ENCODE measurements at regions not wholly inside any gene's neighbourhood (a gene's known extent, or its start where the extent isn't known, plus 50 kb on each side); places are given as distances from the start of the nearest gene placed in this dataset.

- no peak for DNase-seq (ENCODE audit: low spot score)
- ATAC-seq = no peak
- ChIA-PET CTCF (no interaction called here), POLR2A (no interaction called here)
- no peak overlapping the region for H3K27ac Mint-ChIP-seq
- TF ChIP-seq GTF2I (CRISPR knock-in tag; conservative IDR thresholded peaks at IDR 0.05) = no peak
- no peak for TF ChIP-seq ZBTB43 (CRISPR knock-in tag; IDR thresholded peaks at IDR 0.05)
- no peak for TF ChIP-seq USF1 (CRISPR knock-in tag; IDR thresholded peaks at IDR 0.05)
- no peak for TF ChIP-seq PRRX2 (CRISPR knock-in tag; IDR thresholded peaks at IDR 0.05)
- TF ChIP-seq ZBTB21 (CRISPR knock-in tag; IDR thresholded peaks at IDR 0.05; ENCODE audit: borderline replicate concordance) = no peak
- TF ChIP-seq IRF2 (CRISPR knock-in tag; IDR thresholded peaks at IDR 0.05; ENCODE audit: borderline replicate concordance, low read depth) = no peak
- TF ChIP-seq CREB1 (CRISPR knock-in tag; IDR thresholded peaks at IDR 0.05) = no peak
- TF ChIP-seq MLX (CRISPR knock-in tag; IDR thresholded peaks at IDR 0.05) = no peak
- TF ChIP-seq HMGXB4 (CRISPR knock-in tag; IDR thresholded peaks at IDR 0.05) = no peak
- no peak for TF ChIP-seq ZNF423 (CRISPR knock-in tag; IDR thresholded peaks at IDR 0.05)
- TF ChIP-seq NR2C2 (CRISPR knock-in tag; IDR thresholded peaks at IDR 0.05) = no peak
- TF ChIP-seq CTCF (IDR thresholded peaks at IDR 0.05) = no peak
- TF ChIP-seq GRHL2 (CRISPR knock-in tag; IDR thresholded peaks at IDR 0.05; ENCODE audit: insufficient replicate concordance, severe bottlenecking) = no peak
- TF ChIP-seq ZNF396 (CRISPR knock-in tag; IDR thresholded peaks at IDR 0.05; ENCODE audit: borderline replicate concordance) = no peak
- H3K4me1 Mint-ChIP-seq = peaks cover 26% of the 10 kb centered on the region
- no peaks in the 10 kb centered on the region for H3K27me3 Mint-ChIP-seq (ENCODE audit: low read depth)
- H3K4me3 Mint-ChIP-seq = no peak overlapping the region
- H3K36me3 Mint-ChIP-seq = no peaks in the 10 kb centered on the region
- peaks cover 10% of the 10 kb centered on the region; the same call in 1 of the 2 replicates for H3K9me3 Mint-ChIP-seq
Measured at GRCh38 chr3:153702106-153702505, 419.1 kb upstream of the ARHGEF26 start.

- no peak overlapping the region for H3K27ac Mint-ChIP-seq
- H3K36me3 Mint-ChIP-seq = no peaks in the 10 kb centered on the region
- no peaks in the 10 kb centered on the region for H3K27me3 Mint-ChIP-seq (ENCODE audit: low read depth)
- H3K4me1 Mint-ChIP-seq = peaks cover 28% of the 10 kb centered on the region
- H3K4me3 Mint-ChIP-seq = no peak overlapping the region
- DNase-seq (ENCODE audit: low spot score) (no peak), ATAC-seq (no peak)
- H3K9me3 Mint-ChIP-seq = peaks cover 10% of the 10 kb centered on the region; the same call in 1 of the 2 replicates
- TF ChIP-seq HMGA2 (CRISPR knock-in tag; IDR thresholded peaks at IDR 0.05) (no peak), RORB (CRISPR knock-in tag; IDR thresholded peaks at IDR 0.05) (no peak), PREB (CRISPR knock-in tag; IDR thresholded peaks at IDR 0.05; ENCODE audit: borderline replicate concordance) (no peak), RELA (CRISPR knock-in tag; IDR thresholded peaks at IDR 0.05; ENCODE audit: borderline replicate concordance) (no peak), ZNF281 (CRISPR knock-in tag; IDR thresholded peaks at IDR 0.05) (no peak)
- CTCF ChIA-PET = no interaction called here
- POLR2A ChIA-PET = no interaction called here
Measured at GRCh38 chr3:153704115-153704514, 417.1 kb upstream of the ARHGEF26 start.

All from WTC11 (cell line).